H1 (cell line): ENCODE measurements at regions not wholly inside any gene's neighbourhood (a gene's known extent, or its start where the extent isn't known, plus 50 kb on each side); places are given as distances from the start of the nearest gene placed in this dataset.

Source experiments
- CEBPB ChIP-seq: IDR thresholded peaks from 2 replicates; pipeline ENCODE4 v1.6.1; 2012; ENCODE audit warnings: low read depth, low read length
- POLR2A ChIP-seq, 2 experiments: IDR thresholded peaks; 1 replicate in 1 of 2; 2 replicates in 1 of 2; pipeline ENCODE4 v1.6.1; 2011; ENCODE audit warnings: low read depth in 2 of 2, low read length in 2 of 2, mild to moderate bottlenecking in 2 of 2; ENCODE audit errors: control extremely low read depth in 1 of 2
- POLR2AphosphoS5 ChIP-seq: IDR thresholded peaks from 2 replicates; pipeline ENCODE4 v1.6.1; 2011; ENCODE audit warnings: low read depth, low read length
- YY1 ChIP-seq: IDR thresholded peaks from 2 replicates; pipeline ENCODE4 v1.6.1; 2011; ENCODE audit warnings: low read depth, mild to moderate bottlenecking, low read length
- ZNF274 ChIP-seq: IDR thresholded peaks from 2 replicates; pipeline ENCODE4 v1.7.0; 2012; ENCODE audit warnings: low read length, borderline replicate concordance; ENCODE audit errors: extremely low read depth
- TF ChIP-seq, protein P1 (sequence below), 3 experiments: IDR thresholded peaks; 1 replicate in 2 of 3; 2 replicates in 1 of 3; pipeline versions ENCODE4 v1.5.1 to v1.6.1; 2011; ENCODE audit warnings: low read length in 3 of 3, mild to moderate bottlenecking in 3 of 3, inconsistent platforms in 2 of 3, low read depth in 1 of 3, moderate library complexity in 1 of 3; ENCODE audit not compliant: insufficient read depth in 1 of 3; ENCODE audit errors: control extremely low read depth in 1 of 3
- TF ChIP-seq, protein P2 (sequence below): IDR thresholded peaks from 2 replicates; pipeline ENCODE4 v1.6.1; 2011; ENCODE audit warnings: low read length, improper control_type of control experiment
- TF ChIP-seq, protein P3 (sequence below): IDR thresholded peaks from 2 replicates; pipeline ENCODE4 v1.6.1; 2011; ENCODE audit warnings: low read depth, mild to moderate bottlenecking, low read length; ENCODE audit not compliant: insufficient read depth

DNA sequence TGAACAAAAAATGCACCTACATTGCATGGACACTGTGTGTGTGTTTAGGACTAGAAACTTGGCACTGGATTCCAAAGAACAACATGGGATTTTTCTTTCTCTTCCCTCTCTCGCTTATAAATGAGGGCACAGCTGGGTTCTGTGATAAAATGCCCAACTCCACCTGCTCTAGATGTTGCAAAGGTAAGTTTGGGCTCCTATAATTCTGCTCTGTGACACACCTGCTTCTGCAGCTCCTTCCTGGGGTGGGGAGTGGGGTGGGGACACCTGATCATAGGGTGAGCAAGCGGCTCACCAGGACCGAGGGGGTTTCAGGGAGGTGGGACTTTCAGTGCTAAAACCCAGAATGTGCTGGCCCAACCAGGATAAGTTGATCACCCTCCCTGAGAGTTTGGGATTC, 104.3 kb downstream of the AXIN2 start:
- TF ChIP-seq POLR2AphosphoS5 (no peak), POLR2A (IDR thresholded peaks at IDR 0.05; ENCODE audit: control extremely low read depth in 1 of 2, low read depth in 2 of 2, low read length in 2 of 2) (no peak), CEBPB (no peak), ZNF274 (no peak), YY1 (no peak)
- TF ChIP-seq, protein P1, sequence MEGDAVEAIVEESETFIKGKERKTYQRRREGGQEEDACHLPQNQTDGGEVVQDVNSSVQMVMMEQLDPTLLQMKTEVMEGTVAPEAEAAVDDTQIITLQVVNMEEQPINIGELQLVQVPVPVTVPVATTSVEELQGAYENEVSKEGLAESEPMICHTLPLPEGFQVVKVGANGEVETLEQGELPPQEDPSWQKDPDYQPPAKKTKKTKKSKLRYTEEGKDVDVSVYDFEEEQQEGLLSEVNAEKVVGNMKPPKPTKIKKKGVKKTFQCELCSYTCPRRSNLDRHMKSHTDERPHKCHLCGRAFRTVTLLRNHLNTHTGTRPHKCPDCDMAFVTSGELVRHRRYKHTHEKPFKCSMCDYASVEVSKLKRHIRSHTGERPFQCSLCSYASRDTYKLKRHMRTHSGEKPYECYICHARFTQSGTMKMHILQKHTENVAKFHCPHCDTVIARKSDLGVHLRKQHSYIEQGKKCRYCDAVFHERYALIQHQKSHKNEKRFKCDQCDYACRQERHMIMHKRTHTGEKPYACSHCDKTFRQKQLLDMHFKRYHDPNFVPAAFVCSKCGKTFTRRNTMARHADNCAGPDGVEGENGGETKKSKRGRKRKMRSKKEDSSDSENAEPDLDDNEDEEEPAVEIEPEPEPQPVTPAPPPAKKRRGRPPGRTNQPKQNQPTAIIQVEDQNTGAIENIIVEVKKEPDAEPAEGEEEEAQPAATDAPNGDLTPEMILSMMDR (IDR thresholded peaks at IDR 0.05; ENCODE audit: control extremely low read depth in 1 of 3, insufficient read depth in 1 of 3, low read depth in 1 of 3, low read length in 3 of 3), result no peak
- TF ChIP-seq, protein P2, sequence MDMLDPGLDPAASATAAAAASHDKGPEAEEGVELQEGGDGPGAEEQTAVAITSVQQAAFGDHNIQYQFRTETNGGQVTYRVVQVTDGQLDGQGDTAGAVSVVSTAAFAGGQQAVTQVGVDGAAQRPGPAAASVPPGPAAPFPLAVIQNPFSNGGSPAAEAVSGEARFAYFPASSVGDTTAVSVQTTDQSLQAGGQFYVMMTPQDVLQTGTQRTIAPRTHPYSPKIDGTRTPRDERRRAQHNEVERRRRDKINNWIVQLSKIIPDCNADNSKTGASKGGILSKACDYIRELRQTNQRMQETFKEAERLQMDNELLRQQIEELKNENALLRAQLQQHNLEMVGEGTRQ, result no peak
- TF ChIP-seq, protein P3, sequence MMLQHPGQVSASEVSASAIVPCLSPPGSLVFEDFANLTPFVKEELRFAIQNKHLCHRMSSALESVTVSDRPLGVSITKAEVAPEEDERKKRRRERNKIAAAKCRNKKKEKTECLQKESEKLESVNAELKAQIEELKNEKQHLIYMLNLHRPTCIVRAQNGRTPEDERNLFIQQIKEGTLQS, result no peak
